ENCODE measurements at regions not wholly inside any gene's neighbourhood (a gene's known extent, or its start where the extent isn't known, plus 50 kb on each side); places are given as distances from the start of the nearest gene placed in this dataset.

DNA sequence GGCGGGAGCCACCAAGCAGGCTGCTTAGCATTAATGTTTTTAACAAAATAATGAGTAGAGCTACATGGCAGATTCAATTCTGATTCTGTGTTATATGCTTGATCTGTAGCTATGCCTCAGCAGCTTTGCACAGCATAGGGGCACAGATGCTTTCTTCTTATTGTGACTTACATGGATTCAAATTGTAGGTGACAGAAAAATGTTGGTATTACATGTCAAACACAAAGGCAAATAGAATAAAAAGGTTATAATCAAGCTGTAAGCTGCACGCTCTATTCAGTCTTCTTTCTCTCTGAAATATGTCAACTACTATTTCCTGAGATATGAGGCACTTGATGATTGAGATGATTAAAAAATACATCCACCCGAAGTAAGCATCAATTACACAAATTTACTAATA is 1573.8 kb downstream of the FAM181B start:
- 2% methylated on average over 3 of the region's 3 CpGs for WGBS (ENCODE audit: low lambda C conversion rate)
- Histone ChIP-seq H3K36me3 (replicated peaks in 1 of 2; ENCODE audit: control insufficient read depth in 1 of 2, insufficient read depth in 2 of 2, low read length in 2 of 2) (no peaks in the 10 kb centered on the region), H3K27me3 (ENCODE audit: control insufficient read depth in 1 of 2, insufficient read depth in 2 of 2, low read length in 2 of 2) (no peaks in the 10 kb centered on the region), H3K9ac (ENCODE audit: insufficient read depth, low read depth, low read length) (no peak overlapping the region), H3K4me3 (replicated peaks in 1 of 3; ENCODE audit: insufficient read depth in 1 of 3, low read depth in 2 of 3, low read length in 3 of 3) (no peak overlapping the region), H3K4me1 (ENCODE audit: insufficient read depth, low read length) (no peaks in the 10 kb centered on the region), H3K9me3 (ENCODE audit: low read length) (no peaks in the 10 kb centered on the region), H3K79me2 (ENCODE audit: insufficient read depth, low read length) (no peaks in the 10 kb centered on the region), H4K20me1 (ENCODE audit: insufficient read depth, low read length) (no peaks in the 10 kb centered on the region), H3K27ac (ENCODE audit: extremely low read length, insufficient read depth, low read length) (no peak overlapping the region), H2AFZ (ENCODE audit: low read length) (no peak overlapping the region), H3K4me2 (ENCODE audit: low read depth, low read length) (no peak overlapping the region)
- CTCF ChIA-PET (ENCODE audit: low intra/inter-chr PET ratio, low total read pairs), result no interaction called here
- DNase-seq (ENCODE audit: low spot score), result no peak
- BruUV-seq (replicated peaks), result no TSS peak
- FAIRE-seq, result no peak
- TF ChIP-seq STAT5B (CRISPR knock-in tag; IDR thresholded peaks at IDR 0.05) (no peak), ZNF720 (CRISPR knock-in tag; IDR thresholded peaks at IDR 0.05) (no peak), BORCS8-MEF2B (CRISPR knock-in tag; IDR thresholded peaks at IDR 0.05) (no peak), SAFB2 (CRISPR knock-in tag; IDR thresholded peaks at IDR 0.05; ENCODE audit: borderline replicate concordance, low read depth) (no peak), THAP11 (CRISPR knock-in tag; IDR thresholded peaks at IDR 0.05) (no peak), RFX3 (CRISPR knock-in tag; IDR thresholded peaks at IDR 0.05) (no peak), HDAC6 (IDR thresholded peaks at IDR 0.05; ENCODE audit: low read depth, low read length) (no peak), HOXA5 (CRISPR knock-in tag; IDR thresholded peaks at IDR 0.05) (no peak), FIP1L1 (IDR thresholded peaks at IDR 0.05; ENCODE audit: borderline replicate concordance, insufficient read depth, low read depth, low read length) (no peak)
- TF ChIP-seq, protein P1, sequence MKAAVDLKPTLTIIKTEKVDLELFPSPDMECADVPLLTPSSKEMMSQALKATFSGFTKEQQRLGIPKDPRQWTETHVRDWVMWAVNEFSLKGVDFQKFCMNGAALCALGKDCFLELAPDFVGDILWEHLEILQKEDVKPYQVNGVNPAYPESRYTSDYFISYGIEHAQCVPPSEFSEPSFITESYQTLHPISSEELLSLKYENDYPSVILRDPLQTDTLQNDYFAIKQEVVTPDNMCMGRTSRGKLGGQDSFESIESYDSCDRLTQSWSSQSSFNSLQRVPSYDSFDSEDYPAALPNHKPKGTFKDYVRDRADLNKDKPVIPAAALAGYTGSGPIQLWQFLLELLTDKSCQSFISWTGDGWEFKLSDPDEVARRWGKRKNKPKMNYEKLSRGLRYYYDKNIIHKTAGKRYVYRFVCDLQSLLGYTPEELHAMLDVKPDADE (CRISPR knock-in tag; IDR thresholded peaks at IDR 0.05), result no peak
- TF ChIP-seq, protein P2, sequence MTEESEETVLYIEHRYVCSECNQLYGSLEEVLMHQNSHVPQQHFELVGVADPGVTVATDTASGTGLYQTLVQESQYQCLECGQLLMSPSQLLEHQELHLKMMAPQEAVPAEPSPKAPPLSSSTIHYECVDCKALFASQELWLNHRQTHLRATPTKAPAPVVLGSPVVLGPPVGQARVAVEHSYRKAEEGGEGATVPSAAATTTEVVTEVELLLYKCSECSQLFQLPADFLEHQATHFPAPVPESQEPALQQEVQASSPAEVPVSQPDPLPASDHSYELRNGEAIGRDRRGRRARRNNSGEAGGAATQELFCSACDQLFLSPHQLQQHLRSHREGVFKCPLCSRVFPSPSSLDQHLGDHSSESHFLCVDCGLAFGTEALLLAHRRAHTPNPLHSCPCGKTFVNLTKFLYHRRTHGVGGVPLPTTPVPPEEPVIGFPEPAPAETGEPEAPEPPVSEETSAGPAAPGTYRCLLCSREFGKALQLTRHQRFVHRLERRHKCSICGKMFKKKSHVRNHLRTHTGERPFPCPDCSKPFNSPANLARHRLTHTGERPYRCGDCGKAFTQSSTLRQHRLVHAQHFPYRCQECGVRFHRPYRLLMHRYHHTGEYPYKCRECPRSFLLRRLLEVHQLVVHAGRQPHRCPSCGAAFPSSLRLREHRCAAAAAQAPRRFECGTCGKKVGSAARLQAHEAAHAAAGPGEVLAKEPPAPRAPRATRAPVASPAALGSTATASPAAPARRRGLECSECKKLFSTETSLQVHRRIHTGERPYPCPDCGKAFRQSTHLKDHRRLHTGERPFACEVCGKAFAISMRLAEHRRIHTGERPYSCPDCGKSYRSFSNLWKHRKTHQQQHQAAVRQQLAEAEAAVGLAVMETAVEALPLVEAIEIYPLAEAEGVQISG (CRISPR knock-in tag; IDR thresholded peaks at IDR 0.05), result no peak
- TF ChIP-seq, protein P3, sequence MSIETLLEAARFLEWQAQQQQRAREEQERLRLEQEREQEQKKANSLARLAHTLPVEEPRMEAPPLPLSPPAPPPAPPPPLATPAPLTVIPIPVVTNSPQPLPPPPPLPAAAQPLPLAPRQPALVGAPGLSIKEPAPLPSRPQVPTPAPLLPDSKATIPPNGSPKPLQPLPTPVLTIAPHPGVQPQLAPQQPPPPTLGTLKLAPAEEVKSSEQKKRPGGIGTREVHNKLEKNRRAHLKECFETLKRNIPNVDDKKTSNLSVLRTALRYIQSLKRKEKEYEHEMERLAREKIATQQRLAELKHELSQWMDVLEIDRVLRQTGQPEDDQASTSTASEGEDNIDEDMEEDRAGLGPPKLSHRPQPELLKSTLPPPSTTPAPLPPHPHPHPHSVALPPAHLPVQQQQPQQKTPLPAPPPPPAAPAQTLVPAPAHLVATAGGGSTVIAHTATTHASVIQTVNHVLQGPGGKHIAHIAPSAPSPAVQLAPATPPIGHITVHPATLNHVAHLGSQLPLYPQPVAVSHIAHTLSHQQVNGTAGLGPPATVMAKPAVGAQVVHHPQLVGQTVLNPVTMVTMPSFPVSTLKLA (IDR thresholded peaks at IDR 0.05), result no peak
- in situ Hi-C loops (cut with HindIII; ENCODE audit: extremely low pct_ligation_motif_present, low pct_unique_long_range_greater_than_20kb) (no loop called here), intact Hi-C loops (cut with micrococcal nuclease; ENCODE audit: unreplicated experiment) (no loop called here)
- ATAC-seq, result no peak
- POLR2A ChIA-PET, result no interaction called here
